SK-N-SH (cell line): ENCODE measurements at regions not wholly inside any gene's neighbourhood (a gene's known extent, or its start where the extent isn't known, plus 50 kb on each side); places are given as distances from the start of the nearest gene placed in this dataset.

Experiments
- CTCF ChIA-PET: fragments of 300-600, 350-600 bp; formaldehyde crosslinking; extraction: SDS; loops from one replicate; lab custom pipeline; 2021; lab: Yijun Ruan, JAX
- POLR2A ChIA-PET: fragments of 350-600 bp; sonication (Branson Sonifier 250); formaldehyde crosslinking; extraction: SDS; loops from one replicate; lab custom pipeline; 2020; ENCODE audit warnings: antibody characterized with exemption, inconsistent platforms; lab: Yijun Ruan, JAX
- DNase-seq: peaks from one replicate; pipeline ENCODE4 v3.0.0; 2012
- H2AFZ ChIP-seq: fragments of 200-600 bp; sonication (generic); 2 replicates; pipeline ENCODE4 v1.8.1; 2016; ENCODE audit warnings: antibody characterized with exemption, mild to moderate bottlenecking, low read depth
- H3F3A ChIP-seq: fragments of 200-600 bp; sonication (generic); replicated peaks from 2 replicates; pipeline ENCODE3; 2016; ENCODE audit warnings: antibody characterized with exemption, mild to moderate bottlenecking; ENCODE audit not compliant: insufficient read depth
- H3K27ac ChIP-seq, 2 experiments: fragments of 200-500 bp in 1 of 2; fragments of 200-600 bp in 1 of 2; sonication (Bioruptor generic) in 1 of 2; sonication (generic), shearing (Covaris generic) in 1 of 2; 2 replicates each; pipeline versions ENCODE4 v1.5.1 to v1.6.1; 2014 to 2016; ENCODE audit warnings: low read depth in 2 of 2, inconsistent platforms in 1 of 2, low read length in 1 of 2, mild to moderate bottlenecking in 1 of 2, mixed read lengths in 1 of 2
- H3K27me3 ChIP-seq: fragments of 200-600 bp; sonication (generic), shearing (Covaris generic); 2 replicates; pipeline ENCODE4 v1.6.1; 2016; ENCODE audit warnings: mixed run types; ENCODE audit not compliant: insufficient read depth
- H3K36me3 ChIP-seq, 2 experiments: fragments of 200-500 bp in 1 of 2; fragments of 200-600 bp in 1 of 2; sonication (Bioruptor generic) in 1 of 2; sonication (generic) in 1 of 2; replicated peaks in 1 of 2; 2 replicates each; pipeline versions ENCODE3 to v1.5.1; 2014 to 2016; ENCODE audit warnings: low read length in 1 of 2, mild to moderate bottlenecking in 1 of 2; ENCODE audit not compliant: insufficient read depth in 2 of 2, control insufficient read depth in 1 of 2
- H3K4me1 ChIP-seq, 2 experiments: fragments of 200-500 bp in 1 of 2; fragments of 200-600 bp in 1 of 2; sonication (Bioruptor generic) in 1 of 2; sonication (generic), shearing (Covaris generic) in 1 of 2; 2 replicates each; pipeline versions ENCODE4 v1.5.1 to v1.6.1; 2014 to 2016; ENCODE audit warnings: low read depth in 1 of 2, low read length in 1 of 2, mixed run types in 1 of 2; ENCODE audit not compliant: insufficient read depth in 2 of 2, control insufficient read depth in 1 of 2
- H3K4me2 ChIP-seq: fragments of 200-600 bp; sonication (generic), shearing (Covaris generic); 2 replicates; pipeline ENCODE4 v1.6.1; 2017; ENCODE audit warnings: mixed run types
- H3K4me3 ChIP-seq, 2 experiments: fragments of 200-500 bp in 1 of 2; fragments of 200-600 bp in 1 of 2; sonication (Bioruptor generic) in 1 of 2; sonication (generic), shearing (Covaris generic) in 1 of 2; 2 replicates each; pipeline versions ENCODE4 v1.5.1 to v1.8.1; 2014 to 2016; ENCODE audit warnings: low read depth in 2 of 2, inconsistent platforms in 1 of 2, low read length in 1 of 2, mild to moderate bottlenecking in 1 of 2, mixed read lengths in 1 of 2, moderate library complexity in 1 of 2
- H3K79me2 ChIP-seq: fragments of 200-600 bp; sonication (generic); 2 replicates; pipeline ENCODE4 v1.8.1; 2017; ENCODE audit warnings: mild to moderate bottlenecking; ENCODE audit not compliant: insufficient read depth
- H3K9ac ChIP-seq: fragments of 200-600 bp; sonication (generic); 2 replicates; pipeline ENCODE4 v1.6.1; 2017; ENCODE audit warnings: mixed run types
- H3K9me2 ChIP-seq: fragments of 200-600 bp; sonication (generic); 2 replicates; pipeline ENCODE4 v1.6.1; 2017; ENCODE audit warnings: mixed run types
- H3K9me3 ChIP-seq: fragments of 200-600 bp; sonication (generic); 2 replicates; pipeline ENCODE4 v1.6.1; 2017; ENCODE audit warnings: mixed run types, mild to moderate bottlenecking, moderate library complexity
- H4K20me1 ChIP-seq: fragments of 200-600 bp; sonication (generic); 2 replicates; pipeline ENCODE4 v1.6.1; 2017; ENCODE audit warnings: mild to moderate bottlenecking, mixed run types; ENCODE audit not compliant: insufficient read depth
- CHD2 ChIP-seq: fragments of 150-350 bp; IDR thresholded peaks from 2 replicates; pipeline ENCODE4 v1.6.1; 2018; ENCODE audit warnings: low read length; ENCODE audit not compliant: partially characterized antibody
- ELF1 ChIP-seq: IDR thresholded peaks from 2 replicates; pipeline ENCODE4 v1.4.0; 2012
- EP300 ChIP-seq, 2 experiments: IDR thresholded peaks; 2 replicates each; pipeline versions ENCODE4 v1.4.0 to v1.6.1; 2012; ENCODE audit warnings: borderline replicate concordance in 1 of 2, low read depth in 1 of 2, low read length in 1 of 2
- FOSL2 ChIP-seq: IDR thresholded peaks from 2 replicates; pipeline ENCODE4 v1.4.0; 2012; ENCODE audit warnings: low read depth, mild to moderate bottlenecking, moderate library complexity, borderline replicate concordance
- FOXJ3 ChIP-seq: sonication (generic); formaldehyde crosslinking; IDR thresholded peaks from 2 replicates; pipeline ENCODE4 v1.5.1; 2020; ENCODE audit warnings: mild to moderate bottlenecking, missing genetic modification reagents
- FOXM1 ChIP-seq: IDR thresholded peaks from 2 replicates; pipeline ENCODE4 v1.4.0; 2012; ENCODE audit warnings: low read depth, mild to moderate bottlenecking
- GATA2 ChIP-seq: sonication (generic); formaldehyde crosslinking; IDR thresholded peaks from 2 replicates; pipeline ENCODE4 v1.5.0; 2020; ENCODE audit warnings: mild to moderate bottlenecking, missing genetic modification reagents
- JUND ChIP-seq: IDR thresholded peaks from 2 replicates; pipeline ENCODE4 v1.4.0; 2012
- NRF1 ChIP-seq: IDR thresholded peaks from 2 replicates; pipeline ENCODE4 v1.6.1; 2012; ENCODE audit warnings: low read depth, mild to moderate bottlenecking, low read length
- POLR2AphosphoS5 ChIP-seq: IDR thresholded peaks from 2 replicates; pipeline ENCODE4 v1.6.1; 2012; ENCODE audit warnings: low read depth, low read length
- RAD21 ChIP-seq: IDR thresholded peaks from 2 replicates; pipeline ENCODE4 v1.6.1; 2012; ENCODE audit warnings: mild to moderate bottlenecking, low read length
- TCF12 ChIP-seq: IDR thresholded peaks from 2 replicates; pipeline ENCODE4 v1.4.0; 2012
- TEAD4 ChIP-seq: IDR thresholded peaks from 2 replicates; pipeline ENCODE4 v1.4.0; 2012; ENCODE audit warnings: mild to moderate bottlenecking, borderline replicate concordance; ENCODE audit not compliant: insufficient read depth
- YY1 ChIP-seq: IDR thresholded peaks from 2 replicates; pipeline ENCODE4 v1.4.0; 2012; ENCODE audit warnings: low read depth, mild to moderate bottlenecking
- WGBS: methylation state at CpG from one replicate; pipeline ENCODE4 v1.1.6; 2017; ENCODE audit warnings: low lambda C conversion rate; 5-methylcytosine and 5-hydroxymethylcytosine counted together
- TF ChIP-seq, protein P1 (sequence below): IDR thresholded peaks from 2 replicates; pipeline ENCODE4 v1.6.1; 2012; ENCODE audit warnings: mild to moderate bottlenecking, low read depth, low read length, moderate library complexity
- TF ChIP-seq, protein P2 (sequence below): fragments of 200-600 bp; sonication (generic); IDR thresholded peaks from 2 replicates; pipeline ENCODE4 v1.6.1; 2017; ENCODE audit warnings: antibody characterized with exemption, mild to moderate bottlenecking, moderate library complexity
- TF ChIP-seq, protein P3 (sequence below): fragments of 150-350 bp; IDR thresholded peaks from 2 replicates; pipeline ENCODE4 v1.6.1; 2016; ENCODE audit warnings: mild to moderate bottlenecking, low read depth, low read length
- TF ChIP-seq, protein P4 (sequence below): IDR thresholded peaks from 2 replicates; pipeline ENCODE4 v1.4.0; 2012; ENCODE audit warnings: low read depth, borderline replicate concordance

DNA sequence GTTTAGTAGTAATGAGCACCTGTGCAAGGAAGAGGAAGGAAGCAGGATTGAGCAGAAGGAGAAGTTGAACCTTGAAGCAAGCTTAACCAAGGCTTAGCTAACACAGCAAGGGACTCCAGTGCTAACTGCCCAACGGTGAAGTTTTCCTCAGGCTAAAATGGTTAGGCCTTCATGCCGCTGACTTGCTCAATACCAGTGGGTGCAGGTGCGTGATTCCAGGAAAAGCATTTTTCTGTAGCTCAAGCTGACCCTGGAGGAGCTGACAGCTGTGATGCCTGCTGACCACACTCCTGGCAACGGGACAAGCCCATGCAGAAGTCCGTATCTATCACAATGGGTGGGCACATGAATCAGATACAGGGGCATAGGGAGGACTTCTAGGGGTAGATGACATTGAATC lies 76.5 kb upstream of the FGGY start:
- H3K36me3 ChIP-seq, result no peaks in the 10 kb centered on the region
- no peak overlapping the region for H2AFZ ChIP-seq
- H3K27ac ChIP-seq, result no peak overlapping the region
- H3K9me3 ChIP-seq, result no peaks in the 10 kb centered on the region
- no peaks in the 10 kb centered on the region for H3K27me3 ChIP-seq
- no peak overlapping the region for H3K4me3 ChIP-seq
- no peak overlapping the region for H3K4me2 ChIP-seq
- no peaks in the 10 kb centered on the region for H3K4me1 ChIP-seq
- WGBS, result 77% methylated on average over 3 of the region's 5 CpGs
- no peaks in the 10 kb centered on the region for H3K9me2 ChIP-seq
- no peak overlapping the region for H3K9ac ChIP-seq
- H3K79me2 ChIP-seq, result no peaks in the 10 kb centered on the region
- H3F3A ChIP-seq, result no peaks in the 10 kb centered on the region
- DNase-seq, result no peak
- TF ChIP-seq FOSL2 (no peak), JUND (no peak), TCF12 (no peak), YY1 (no peak), FOXJ3 (CRISPR knock-in tag) (no peak), ELF1 (no peak), EP300 (IDR thresholded peaks at IDR 0.05; ENCODE audit: borderline replicate concordance in 1 of 2, low read depth in 1 of 2, low read length in 1 of 2) (no peak), RAD21 (no peak)
- TF ChIP-seq, protein P1, sequence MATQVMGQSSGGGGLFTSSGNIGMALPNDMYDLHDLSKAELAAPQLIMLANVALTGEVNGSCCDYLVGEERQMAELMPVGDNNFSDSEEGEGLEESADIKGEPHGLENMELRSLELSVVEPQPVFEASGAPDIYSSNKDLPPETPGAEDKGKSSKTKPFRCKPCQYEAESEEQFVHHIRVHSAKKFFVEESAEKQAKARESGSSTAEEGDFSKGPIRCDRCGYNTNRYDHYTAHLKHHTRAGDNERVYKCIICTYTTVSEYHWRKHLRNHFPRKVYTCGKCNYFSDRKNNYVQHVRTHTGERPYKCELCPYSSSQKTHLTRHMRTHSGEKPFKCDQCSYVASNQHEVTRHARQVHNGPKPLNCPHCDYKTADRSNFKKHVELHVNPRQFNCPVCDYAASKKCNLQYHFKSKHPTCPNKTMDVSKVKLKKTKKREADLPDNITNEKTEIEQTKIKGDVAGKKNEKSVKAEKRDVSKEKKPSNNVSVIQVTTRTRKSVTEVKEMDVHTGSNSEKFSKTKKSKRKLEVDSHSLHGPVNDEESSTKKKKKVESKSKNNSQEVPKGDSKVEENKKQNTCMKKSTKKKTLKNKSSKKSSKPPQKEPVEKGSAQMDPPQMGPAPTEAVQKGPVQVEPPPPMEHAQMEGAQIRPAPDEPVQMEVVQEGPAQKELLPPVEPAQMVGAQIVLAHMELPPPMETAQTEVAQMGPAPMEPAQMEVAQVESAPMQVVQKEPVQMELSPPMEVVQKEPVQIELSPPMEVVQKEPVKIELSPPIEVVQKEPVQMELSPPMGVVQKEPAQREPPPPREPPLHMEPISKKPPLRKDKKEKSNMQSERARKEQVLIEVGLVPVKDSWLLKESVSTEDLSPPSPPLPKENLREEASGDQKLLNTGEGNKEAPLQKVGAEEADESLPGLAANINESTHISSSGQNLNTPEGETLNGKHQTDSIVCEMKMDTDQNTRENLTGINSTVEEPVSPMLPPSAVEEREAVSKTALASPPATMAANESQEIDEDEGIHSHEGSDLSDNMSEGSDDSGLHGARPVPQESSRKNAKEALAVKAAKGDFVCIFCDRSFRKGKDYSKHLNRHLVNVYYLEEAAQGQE, result no peak
- TF ChIP-seq, protein P2, sequence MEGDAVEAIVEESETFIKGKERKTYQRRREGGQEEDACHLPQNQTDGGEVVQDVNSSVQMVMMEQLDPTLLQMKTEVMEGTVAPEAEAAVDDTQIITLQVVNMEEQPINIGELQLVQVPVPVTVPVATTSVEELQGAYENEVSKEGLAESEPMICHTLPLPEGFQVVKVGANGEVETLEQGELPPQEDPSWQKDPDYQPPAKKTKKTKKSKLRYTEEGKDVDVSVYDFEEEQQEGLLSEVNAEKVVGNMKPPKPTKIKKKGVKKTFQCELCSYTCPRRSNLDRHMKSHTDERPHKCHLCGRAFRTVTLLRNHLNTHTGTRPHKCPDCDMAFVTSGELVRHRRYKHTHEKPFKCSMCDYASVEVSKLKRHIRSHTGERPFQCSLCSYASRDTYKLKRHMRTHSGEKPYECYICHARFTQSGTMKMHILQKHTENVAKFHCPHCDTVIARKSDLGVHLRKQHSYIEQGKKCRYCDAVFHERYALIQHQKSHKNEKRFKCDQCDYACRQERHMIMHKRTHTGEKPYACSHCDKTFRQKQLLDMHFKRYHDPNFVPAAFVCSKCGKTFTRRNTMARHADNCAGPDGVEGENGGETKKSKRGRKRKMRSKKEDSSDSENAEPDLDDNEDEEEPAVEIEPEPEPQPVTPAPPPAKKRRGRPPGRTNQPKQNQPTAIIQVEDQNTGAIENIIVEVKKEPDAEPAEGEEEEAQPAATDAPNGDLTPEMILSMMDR, result no peak
- H4K20me1 ChIP-seq, result no peaks in the 10 kb centered on the region
- CTCF ChIA-PET, result no interaction called here
- POLR2A ChIA-PET, result no interaction called here

DNA sequence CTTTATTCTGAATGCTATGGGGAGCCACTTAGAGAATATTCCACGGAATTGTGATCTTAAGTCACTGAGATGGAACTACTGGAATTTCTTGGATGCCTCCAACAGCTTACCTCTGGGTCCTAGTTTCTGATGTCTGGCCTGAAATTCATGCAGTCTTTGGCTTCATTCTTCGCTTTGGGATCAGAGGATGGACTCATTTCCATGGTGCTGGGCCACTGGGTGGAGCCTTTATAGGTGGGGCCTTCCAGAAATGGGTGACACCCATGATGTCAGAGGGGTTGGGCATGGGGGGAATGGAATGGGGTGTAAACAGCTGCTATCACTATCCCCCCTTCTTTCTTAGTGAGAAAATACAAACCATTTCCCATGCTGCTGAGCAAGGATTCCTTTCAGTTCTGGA lies 73.7 kb upstream of the FGGY start:
- Histone ChIP-seq H3K27ac (no peak overlapping the region), H3F3A (no peaks in the 10 kb centered on the region), H3K4me3 (no peak overlapping the region), H3K79me2 (no peaks in the 10 kb centered on the region), H3K4me1 (no peaks in the 10 kb centered on the region), H4K20me1 (no peaks in the 10 kb centered on the region), H3K9me2 (no peaks in the 10 kb centered on the region), H3K36me3 (no peaks in the 10 kb centered on the region), H3K27me3 (no peaks in the 10 kb centered on the region), H2AFZ (no peak overlapping the region), H3K4me2 (no peak overlapping the region), H3K9me3 (no peaks in the 10 kb centered on the region), H3K9ac (no peak overlapping the region)
- DNase-seq, result no peak
- ChIA-PET CTCF (no interaction called here), POLR2A (no interaction called here)
- 58% methylated on average over 2 of the region's 2 CpGs for WGBS
- no peak for TF ChIP-seq YY1
- no peak for TF ChIP-seq FOXM1
- TF ChIP-seq NRF1, result no peak
- no peak for TF ChIP-seq CHD2
- TF ChIP-seq TEAD4, result no peak
- TF ChIP-seq, protein P2, result no peak
- TF ChIP-seq, protein P3, sequence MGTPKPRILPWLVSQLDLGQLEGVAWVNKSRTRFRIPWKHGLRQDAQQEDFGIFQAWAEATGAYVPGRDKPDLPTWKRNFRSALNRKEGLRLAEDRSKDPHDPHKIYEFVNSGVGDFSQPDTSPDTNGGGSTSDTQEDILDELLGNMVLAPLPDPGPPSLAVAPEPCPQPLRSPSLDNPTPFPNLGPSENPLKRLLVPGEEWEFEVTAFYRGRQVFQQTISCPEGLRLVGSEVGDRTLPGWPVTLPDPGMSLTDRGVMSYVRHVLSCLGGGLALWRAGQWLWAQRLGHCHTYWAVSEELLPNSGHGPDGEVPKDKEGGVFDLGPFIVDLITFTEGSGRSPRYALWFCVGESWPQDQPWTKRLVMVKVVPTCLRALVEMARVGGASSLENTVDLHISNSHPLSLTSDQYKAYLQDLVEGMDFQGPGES, result no peak
- no peak for TF ChIP-seq EP300 (IDR thresholded peaks at IDR 0.05; ENCODE audit: borderline replicate concordance in 1 of 2, low read depth in 1 of 2, low read length in 1 of 2)
- TF ChIP-seq, protein P4, sequence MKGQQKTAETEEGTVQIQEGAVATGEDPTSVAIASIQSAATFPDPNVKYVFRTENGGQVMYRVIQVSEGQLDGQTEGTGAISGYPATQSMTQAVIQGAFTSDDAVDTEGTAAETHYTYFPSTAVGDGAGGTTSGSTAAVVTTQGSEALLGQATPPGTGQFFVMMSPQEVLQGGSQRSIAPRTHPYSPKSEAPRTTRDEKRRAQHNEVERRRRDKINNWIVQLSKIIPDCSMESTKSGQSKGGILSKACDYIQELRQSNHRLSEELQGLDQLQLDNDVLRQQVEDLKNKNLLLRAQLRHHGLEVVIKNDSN, result no peak
- no peak for TF ChIP-seq POLR2AphosphoS5
- no peak for TF ChIP-seq RAD21
- no peak for TF ChIP-seq GATA2 (CRISPR knock-in tag)
